Retina (tissue), 1 donor: ENCODE measurements at regions not wholly inside any gene's neighbourhood (a gene's known extent, or its start where the extent isn't known, plus 50 kb on each side); places are given as distances from the start of the nearest gene placed in this dataset.

Experiments used
- DNase-seq: peaks from one replicate; pipeline ENCODE4 v3.0.0-alpha.2; 2016

DNA sequence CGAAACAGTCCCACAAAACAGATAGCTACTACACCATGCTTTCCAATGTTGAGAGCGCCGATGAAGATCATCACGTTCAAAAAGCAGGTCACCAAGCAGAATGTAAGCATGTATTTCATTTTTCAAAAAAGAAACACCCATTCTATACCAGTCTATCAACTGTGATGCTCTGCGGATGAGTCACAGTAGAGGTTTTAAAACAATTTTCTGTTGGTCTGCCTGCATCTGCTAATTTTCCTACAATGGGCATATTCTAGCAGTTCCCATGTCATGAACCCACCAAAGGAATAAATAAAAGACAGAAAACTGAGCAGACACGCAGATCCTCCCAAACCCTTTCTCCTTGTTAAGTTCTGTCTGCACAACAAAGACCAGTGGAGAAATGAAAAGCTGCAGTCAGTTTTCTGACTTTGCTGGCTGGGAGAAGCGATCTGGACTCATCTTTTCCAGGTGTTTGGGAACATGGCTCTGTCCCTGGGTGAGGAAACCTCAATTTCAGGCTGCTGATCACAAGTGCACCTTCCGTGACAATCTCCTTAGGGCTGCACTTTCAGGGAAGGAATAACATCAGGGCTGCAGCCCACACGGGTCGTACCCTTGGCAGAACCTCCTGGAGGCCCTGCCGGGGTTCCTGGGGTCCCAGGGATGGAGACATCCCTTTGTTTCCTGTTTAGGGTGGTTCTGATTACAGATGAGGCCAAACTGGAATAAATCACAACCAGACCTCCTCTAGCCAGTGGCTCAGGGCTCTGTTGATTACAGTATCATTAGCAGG lies 200.1 kb downstream of the BMP7 start:
- no peak for DNase-seq

DNA sequence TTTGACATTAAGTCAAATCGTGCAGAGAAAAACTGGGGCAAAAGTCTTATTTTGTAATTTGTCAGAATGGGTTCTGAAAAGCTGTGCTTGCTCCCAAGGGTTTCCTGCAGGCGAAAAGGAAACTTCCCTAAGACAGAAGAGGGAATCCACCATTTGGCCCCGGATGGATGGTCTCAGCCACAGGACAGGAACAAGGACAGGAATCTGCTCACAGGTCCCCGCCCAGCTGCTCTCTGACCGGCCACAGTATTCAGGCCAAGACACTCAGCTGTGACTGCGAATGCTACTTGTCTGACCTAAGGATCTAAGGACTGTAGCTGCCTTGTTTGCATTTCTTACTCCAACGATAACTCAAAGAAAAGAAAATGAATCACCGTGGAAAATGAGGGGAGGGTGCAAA lies 197.0 kb downstream of the BMP7 start:
- DNase-seq, result no peak

DNA sequence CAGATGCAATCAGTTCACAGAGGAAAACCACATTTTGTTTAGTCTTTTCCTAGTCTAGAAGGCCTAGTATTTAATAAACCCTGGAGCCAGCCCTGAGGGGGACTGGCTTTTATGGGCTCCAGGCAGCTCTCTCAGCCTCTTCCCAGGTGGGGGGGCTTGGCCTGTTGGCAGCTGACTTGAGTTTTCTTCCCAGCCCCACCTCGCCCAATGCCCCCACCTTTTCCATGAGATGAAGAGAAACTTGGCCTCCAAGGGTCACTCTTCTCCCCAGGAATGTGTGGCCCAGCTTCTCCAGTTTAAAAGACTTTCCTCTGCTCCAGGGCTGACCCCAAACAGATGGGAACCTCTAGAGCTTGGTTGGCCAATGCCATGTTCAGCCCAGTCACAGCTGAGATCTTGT lies 196.1 kb downstream of the BMP7 start:
- no peak for DNase-seq

DNA sequence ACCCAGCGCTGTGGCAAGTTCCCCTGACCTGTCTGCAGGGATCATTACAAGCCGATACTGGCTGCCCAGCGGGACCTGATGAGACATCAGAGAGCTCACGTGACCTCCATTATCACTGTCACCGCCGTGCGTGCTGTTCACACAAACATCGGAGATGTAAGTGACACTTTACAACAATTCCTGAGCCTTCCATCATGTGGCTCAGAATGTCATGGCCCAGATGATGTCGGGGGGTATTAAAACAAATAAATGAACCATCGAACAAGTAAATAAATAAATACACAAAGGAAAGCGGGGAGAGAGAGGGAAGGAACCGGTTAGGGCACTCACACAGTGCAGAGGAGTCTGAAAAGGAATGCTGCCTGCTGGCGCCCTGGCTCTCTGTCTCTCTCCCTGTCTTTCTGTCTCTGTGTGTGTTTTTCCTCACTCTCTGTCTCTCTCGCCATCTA lies 195.1 kb downstream of the BMP7 start:
- DNase-seq, result peak; percentile 72

DNA sequence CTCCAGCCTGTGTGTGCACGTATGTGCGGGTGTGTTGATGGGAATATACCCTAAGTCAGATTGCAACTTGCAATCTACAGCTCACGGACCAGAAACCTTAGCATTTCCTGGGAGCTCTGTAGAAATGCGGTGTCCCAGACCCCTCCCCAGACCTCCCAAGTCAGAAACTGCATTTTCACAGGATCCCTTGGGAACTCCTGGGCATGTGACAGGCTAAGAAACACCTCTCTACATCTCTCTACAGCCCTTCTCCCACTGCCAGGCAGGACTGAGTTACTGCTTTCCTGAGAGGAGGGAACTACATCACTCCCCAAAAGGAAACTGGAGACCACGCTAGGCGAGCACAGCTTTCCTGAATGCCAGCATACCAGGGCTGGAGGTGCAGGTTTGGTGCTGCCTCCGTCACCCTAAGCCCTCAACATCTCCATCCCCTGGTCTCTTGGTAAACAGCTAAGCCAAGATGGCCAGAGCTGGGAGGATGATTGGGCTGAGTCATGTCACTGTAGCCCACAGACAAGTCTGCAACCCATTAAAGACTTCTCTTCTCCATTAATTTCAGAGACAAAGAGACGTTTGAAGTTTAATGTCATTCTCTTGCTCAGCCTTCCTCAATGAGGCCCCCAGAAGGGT lies 194.4 kb downstream of the BMP7 start:
- no peak for DNase-seq

DNA sequence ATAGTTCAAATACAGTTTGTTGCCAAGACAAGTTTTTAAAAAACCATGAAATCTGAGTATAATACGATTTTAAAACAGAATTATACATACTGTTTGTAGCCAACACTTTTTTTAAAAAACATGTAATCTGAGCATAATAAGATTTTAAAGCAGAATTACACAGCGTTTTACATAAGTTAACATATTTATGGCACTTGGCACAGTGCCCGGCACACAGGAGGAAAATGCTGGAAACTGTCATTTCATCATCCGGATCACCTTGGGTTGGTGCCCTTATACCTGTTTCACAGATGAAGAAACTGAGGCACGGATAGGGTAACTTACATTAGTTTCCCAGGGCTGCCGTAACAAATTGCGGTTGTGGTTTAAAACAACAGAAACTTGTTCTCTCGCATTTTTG lies 193.0 kb downstream of the BMP7 start:
- no peak for DNase-seq

DNA sequence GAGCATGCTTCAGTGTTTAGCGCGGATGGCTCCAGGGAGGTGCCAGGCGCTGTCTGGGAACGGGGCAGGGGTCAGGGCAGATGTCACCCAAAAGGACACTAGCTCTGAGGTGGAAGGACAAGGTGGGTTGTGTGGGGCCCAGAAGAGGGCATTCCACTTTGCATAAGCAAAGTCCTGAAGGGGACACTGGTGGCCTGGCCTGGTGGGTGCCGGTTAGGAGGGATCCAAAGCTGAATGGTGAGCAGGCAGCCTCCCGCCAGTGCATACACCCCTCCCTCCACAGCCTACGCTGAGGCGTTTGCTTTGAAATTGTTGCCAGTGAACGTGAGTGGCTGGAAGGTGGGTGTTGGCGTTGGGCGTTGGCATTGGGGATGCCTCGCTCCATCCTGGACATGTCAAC lies 192.1 kb downstream of the BMP7 start:
- no peak for DNase-seq

DNA sequence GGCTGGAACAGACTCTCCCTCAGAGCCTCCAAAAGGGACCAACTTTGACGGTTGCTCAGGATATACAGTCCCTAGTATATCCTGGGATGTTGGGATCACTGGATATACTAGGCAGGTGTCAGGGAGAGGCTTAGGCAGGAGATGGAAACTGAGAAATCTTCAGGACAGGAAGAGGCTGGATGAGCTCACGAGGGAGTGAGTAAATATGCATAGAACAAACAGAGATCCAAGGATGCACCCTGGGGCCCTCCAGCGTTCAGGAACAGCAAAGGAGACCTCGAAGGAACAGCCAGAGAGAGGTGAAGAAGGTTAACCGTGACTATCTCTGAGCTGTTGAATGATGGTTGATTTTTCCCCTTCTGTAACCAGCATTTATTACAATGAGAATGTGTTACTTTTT lies 191.3 kb downstream of the BMP7 start:
- no peak for DNase-seq

DNA sequence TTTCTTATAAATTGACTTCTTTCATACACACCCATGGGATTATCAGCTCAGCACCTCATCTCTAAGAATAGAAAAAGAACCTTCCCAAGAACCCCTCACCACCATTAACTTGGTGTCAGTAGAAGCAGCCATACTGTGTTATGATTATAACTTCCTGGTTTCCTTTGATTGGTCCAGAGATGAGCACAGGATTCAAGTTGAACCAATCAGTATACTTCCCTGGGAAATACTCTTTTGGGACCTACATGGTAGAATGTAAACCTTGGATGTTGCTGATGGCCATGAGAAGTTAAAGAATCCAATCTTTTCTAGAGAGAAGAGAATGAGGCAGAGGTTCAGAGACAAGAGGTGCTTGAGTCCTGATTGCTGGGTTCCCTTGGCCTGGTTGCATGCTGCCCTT lies 190.8 kb downstream of the BMP7 start:
- DNase-seq, result no peak

DNA sequence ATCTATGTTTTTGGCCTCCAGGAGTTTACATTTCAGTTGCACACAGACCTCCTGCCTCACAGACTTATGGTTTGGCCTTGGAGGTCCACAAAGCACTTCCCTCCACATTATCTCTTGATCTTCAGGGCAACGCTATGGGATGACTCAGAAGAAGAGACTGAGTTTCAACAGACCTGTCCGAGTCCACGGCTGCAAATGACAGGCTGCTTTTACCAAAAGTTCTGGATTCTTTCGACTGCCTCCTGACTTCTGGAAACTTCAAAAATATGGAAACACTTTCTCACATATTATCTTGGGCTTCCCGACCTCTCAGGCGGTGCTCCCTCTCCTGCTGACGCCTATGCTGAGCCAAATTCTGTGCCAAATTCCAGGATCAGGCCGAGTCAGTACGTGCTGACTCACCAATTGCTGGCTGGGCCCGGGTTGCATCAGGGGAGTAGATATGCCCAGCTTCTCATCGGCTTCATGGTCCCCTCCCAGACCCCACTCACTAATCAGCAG lies 190.2 kb downstream of the BMP7 start:
- DNase-seq, result no peak

DNA sequence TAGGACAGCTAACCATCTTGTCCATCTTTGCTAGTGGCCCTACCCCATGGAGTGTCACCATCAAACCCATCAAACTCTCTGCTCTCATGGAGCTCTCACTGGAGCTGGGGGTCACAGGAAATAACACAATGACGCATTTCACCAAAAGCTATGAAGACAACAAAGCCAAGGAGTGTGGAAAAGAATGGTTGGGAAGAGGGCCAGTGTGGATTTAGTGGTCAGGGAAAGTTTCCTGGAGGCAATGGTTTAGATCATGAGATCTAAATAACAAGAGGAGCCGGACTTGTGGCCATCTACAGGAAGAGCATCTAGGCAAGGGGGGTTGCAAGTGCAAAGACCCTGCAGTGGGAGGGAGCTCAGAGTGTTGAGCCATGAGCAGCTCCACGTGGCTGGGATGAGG lies 189.5 kb downstream of the BMP7 start:
- DNase-seq, result no peak

DNA sequence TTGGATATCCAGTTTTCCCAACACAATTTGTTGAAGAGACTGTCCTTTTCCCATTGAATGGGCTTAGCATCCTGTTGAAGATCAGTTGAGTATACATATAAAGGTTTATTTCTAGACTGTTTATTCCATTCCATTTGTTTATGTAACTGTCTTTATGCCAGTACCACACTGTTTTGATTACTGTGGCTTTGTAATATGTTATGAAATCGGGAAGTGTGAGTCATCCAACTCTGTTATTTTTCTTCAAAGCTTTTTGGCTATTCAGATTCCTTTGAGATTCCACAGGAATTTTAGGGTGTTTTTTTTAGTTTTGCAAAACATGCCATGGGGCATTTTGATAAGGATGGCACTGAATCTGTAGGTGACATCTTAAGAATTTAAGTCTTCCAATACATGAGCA lies 188.3 kb downstream of the BMP7 start:
- DNase-seq, result no peak

DNA sequence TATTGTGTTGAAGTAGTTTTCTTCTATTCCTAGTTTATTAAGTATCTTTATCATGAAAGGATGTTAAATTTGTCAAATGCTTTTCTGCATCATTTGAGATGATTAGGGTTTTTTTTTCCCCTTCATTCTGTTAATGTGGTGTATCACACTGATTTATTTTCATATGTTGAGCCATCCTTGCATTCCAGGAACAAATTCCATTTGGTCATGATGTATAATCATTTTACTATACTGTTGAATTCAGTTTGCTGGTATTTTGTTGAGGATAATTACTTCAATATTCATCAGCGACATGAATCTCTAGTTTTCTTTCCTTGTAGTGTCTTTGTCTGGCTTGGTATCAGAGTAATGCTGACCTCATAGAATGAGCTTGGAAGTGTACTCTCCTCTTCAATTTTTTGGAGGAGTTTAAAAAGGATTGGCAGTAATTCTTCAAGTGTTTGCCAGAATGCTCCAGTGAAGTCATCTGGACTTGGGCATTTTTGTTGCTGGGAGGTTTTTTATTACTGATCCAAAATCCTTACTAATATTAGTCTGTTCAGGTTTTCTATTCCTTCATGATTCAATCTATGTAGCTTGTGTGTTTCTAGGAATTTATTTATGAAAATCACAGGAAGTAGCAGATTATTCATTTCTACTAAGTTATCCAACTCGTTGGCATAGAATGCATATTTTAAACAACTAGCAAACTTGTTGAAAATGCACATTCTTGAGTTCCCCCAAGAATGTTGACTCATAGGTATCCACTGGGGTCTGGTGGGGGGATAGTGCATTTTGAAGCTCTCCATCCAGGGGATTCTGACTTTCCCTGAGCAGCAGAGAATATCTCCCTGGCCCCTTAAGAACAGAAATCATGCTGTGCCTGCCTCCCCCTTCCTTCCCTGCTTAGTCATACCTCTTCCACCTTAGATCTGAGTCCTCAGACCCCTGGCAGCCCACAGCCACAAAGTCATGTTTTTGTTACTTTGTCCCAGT lies 187.1 kb downstream of the BMP7 start:
- DNase-seq, result no peak

DNA sequence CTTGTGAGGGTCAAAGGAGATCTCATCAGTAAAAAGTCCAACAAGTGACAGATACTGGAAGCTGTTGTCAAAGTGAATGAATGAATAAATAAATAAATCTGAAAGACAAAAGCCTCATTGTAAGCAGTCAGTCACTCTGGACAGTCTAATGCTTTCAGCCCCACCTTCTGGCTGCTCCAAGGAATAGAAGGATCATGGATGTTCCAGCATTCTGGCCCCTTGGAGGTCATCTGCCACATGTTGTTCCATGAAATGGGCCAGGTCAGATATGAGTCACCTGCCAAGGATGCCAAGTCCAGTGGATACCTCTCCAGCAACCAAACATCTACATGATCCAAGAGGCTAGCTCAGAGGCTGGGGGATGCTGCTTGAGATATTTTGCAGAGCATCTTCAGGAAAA lies 185.6 kb downstream of the BMP7 start:
- no peak for DNase-seq

DNA sequence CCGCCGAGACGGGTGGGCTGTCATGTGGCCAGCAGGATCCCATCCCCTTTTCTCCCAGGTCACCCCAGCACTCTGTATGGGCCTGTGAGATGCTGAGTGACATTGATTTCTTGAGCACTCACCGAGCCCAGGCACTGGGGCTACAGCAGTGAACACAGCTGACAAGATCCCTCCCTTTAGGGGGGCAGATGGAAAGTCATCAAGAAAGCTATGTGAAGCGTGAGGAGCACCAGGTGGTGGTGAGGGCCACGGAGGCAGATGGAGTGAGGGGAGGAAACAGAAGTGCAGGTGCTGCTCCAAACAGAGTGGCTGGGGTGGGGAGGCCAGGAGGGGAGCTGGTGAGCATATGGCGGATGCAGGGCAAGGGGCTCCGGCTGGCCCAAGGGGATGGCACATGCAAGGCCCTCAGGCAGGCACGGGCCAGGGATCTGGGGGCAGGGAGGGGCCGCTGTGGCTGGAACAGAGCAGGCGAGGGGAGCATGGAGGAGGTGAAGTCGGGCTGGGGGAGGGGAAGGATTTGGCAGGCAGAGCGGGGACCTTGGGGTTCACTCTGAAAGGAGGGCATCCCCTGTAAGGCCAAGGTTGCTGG lies 184.0 kb downstream of the BMP7 start:
- DNase-seq, result peak; percentile 38

DNA sequence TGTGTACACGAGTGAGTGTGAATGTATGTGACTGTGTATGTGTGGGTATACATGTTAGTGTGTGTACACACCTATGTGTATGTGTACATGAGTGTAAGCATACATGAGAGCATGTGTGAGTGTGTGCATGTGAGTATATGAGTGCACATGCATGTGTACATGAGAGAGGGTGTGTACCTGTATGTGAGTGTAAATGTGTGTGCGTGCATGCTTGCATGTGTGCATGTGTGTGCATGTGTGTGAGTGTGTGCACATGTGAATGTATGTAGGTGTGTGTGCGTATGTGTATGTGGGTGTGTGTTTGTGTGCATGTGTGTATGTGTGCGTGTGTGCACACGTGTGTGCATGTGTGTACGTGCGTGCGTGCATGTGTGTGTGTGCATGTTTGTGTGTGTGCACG lies 183.4 kb downstream of the BMP7 start:
- DNase-seq, result no peak

DNA sequence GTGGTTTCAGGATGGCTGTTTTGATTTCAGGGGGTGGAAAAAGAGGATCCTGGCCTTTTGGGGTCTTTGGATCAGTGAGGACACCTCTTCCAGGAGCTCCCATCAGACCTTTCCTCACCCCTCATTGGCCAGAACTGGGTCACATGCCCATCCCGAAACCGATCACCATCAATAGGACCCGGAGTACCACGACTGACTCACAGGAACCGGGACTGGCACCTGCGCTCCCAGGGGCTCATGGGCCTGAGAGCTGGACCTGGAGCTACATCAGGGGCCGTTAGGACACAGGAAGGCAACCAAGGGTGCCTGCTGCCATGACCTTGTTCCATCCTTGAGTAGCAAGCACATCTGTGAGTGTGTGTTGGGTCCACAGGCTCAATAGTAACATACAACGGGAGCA lies 180.4 kb downstream of the BMP7 start:
- no peak for DNase-seq

DNA sequence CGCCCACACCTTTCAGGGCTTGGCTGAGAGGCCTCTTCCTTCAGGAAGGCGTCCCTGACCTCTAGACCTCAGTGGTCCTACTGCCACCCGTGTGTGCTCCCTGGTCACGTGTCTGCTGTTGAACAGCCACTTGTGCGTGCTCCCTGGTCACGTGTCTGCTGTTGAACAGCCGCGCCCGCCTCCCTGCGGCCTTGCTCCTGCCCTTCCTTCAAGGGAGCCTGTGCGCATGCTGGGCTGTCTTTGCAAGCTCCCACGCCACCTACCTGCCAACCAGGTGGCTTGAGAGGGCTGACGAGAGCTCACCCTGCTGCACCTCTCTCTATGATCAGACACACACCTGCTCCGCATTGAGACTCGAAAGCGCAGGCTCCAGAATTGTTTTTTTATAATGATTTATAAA lies 179.3 kb downstream of the BMP7 start:
- DNase-seq, result no peak

DNA sequence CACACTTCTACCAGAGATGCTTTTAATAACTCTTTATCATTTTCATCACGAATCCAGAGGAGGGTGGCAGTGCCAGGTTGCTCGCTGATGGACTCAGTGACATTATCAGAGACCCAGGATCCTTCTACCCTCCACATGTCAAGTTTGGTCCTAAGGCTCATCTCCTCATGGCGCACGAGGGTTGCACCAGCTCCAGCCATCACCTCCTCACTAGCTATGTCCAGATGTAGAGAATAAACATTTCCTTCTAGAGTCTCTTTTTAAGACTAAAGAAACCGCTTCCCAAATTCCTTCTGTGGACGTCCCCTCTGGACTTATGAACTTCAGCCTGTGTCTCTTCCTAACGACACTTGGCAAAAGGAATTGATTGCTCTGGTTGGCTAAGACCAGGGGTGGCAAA lies 178.7 kb downstream of the BMP7 start:
- DNase-seq, result no peak

DNA sequence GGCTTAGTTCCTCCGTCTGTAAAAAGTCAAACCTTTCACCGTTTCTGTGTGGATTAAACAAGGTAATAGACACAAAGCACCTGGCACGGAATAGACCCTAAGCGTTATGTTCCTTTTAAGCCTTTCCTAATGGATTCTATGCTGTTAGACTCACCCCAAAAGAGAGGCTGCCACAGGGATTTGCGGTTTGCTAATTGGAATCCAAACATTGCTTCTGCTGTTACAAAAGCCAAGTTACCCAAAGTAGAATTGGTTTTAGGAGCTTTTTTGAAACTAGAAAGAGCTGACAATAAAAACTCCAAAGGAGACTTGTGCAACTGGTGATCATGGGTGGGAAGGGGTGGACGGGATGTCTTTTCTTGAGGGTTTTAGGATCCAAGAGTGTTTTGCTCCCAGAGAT lies 178.0 kb downstream of the BMP7 start:
- no peak for DNase-seq

DNA sequence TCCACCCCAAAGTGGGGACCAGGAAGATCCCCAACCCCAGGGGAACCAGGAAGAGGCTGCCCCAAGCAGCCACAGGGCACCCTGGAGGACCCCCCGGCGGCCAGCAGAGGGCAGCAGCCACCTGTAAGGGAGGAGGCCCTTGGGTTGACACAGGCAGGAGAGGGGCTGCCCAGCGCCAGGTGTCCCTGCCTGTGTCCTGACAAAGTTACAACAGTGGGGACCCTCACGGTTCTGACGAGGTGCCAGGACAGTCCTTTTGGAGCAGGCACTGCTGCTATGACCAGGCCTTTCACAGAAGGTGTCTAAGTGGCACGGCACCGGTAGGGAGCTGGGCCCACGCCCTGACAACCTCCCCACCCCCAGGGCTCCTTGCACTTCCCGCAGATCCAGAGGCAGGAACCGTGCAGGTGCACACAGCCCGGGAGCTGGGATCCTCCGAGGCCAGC lies 176.7 kb downstream of the BMP7 start:
- DNase-seq, result peak; percentile 78

DNA sequence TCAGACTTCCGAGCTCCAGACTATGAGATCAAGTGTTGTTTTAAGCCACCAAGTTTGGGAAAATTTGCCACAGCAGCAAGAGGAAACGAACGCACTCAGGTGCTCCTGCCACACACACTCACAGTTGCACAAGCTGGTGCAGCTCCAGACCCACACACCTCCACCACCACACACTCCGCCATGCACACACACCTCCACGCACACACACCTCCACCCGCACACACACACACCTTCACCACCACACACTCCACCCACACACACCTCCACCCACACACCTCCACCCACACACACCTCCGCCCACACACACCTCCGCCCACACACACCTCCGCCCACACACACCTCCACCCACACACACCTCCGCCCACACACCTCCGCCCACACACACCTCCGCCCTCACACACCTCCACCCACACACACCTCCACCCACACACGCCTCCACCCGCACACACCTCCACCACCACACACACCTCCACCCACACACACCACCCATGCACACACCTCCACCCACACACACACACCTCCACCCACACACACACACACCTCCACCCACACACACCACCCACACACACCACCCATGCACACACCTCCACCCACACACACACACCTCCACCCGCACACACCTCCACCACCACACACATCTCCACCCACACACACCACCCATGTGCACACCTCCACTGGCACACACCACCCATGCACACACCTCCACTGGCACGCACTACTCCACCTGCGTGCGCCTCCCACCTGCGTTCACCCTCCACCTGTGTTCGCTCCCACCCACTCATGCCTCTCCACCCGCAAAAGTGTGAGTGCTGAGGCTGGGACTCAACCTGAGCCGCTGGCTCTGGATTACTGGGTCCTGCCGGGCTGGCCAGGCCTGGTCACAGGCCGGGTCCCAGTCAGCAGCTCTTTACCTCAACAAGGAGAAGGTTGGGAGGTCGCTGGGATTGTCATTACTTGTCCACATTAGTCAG lies 175.6 kb downstream of the BMP7 start:
- DNase-seq, result no peak
